HCT116 (cell line): ENCODE measurements at regions not wholly inside any gene's neighbourhood (a gene's known extent, or its start where the extent isn't known, plus 50 kb on each side); places are given as distances from the start of the nearest gene placed in this dataset.

Experiments used
- ATAC-seq: fragments of 200-7000 bp; cut with Tn5 transposase; 2 replicates; pipeline ENCODE4 v1.9.1; 2020; ENCODE audit warnings: mild to moderate bottlenecking, moderate library complexity
- BruUV-seq: library from RNA; stranded (reverse); fragments of 400-500 nt; replicated peaks from 2 replicates; lab custom pipeline; 2021; lab: Mats Ljungman, UMichigan
- CTCF ChIA-PET: fragments of 300-600 bp; sonication (Branson Sonifier 250); formaldehyde crosslinking; loops from one replicate; lab custom pipeline; 2021; ENCODE audit warnings: antibody characterized with exemption; lab: Charles Lee
- POLR2A ChIA-PET: fragments of 300-600, 350-600 bp; sonication (Branson Sonifier 250); formaldehyde crosslinking; loops from one replicate; lab custom pipeline; 2021; ENCODE audit warnings: antibody characterized with exemption; lab: Charles Lee
- RAD21 ChIA-PET, 2 experiments: fragments of 300-600 bp; sonication (Branson Sonifier 250); formaldehyde crosslinking; loops; one replicate each; lab custom pipeline; 2023; ENCODE audit warnings: low total read pairs in 2 of 2; ENCODE audit not compliant: uncharacterized antibody in 2 of 2, unreplicated experiment in 2 of 2, low non-redundant PET in 1 of 2; lab: Charles Lee
- DNase-seq: peaks from one replicate; pipeline ENCODE4 v3.0.0-alpha.2; 2010; ENCODE audit warnings: low read depth, low spot score
- H2AFZ ChIP-seq: fragments of 200-600 bp; shearing (Covaris generic), sonication (generic); 2 replicates; pipeline ENCODE4 v1.6.1; 2017; ENCODE audit warnings: low read depth, mixed run types, mixed read lengths, antibody characterized with exemption, low read length; ENCODE audit not compliant: poor library complexity, severe bottlenecking
- H3K27ac ChIP-seq: 2 replicates; pipeline ENCODE4 v1.5.1; 2012; ENCODE audit warnings: low read depth, low read length
- H3K27me3 ChIP-seq: fragments of 200-600 bp; sonication (generic); 2 replicates; pipeline ENCODE4 v1.6.1; 2016; ENCODE audit warnings: mixed run types, low read length, mixed read lengths; ENCODE audit not compliant: insufficient read depth
- H3K36me3 ChIP-seq, 2 experiments: fragments of 200-500 bp in 1 of 2; fragments of 200-600 bp in 1 of 2; sonication (Bioruptor generic) in 1 of 2; sonication (generic) in 1 of 2; 2 replicates each; pipeline versions ENCODE4 v1.5.1 to v1.6.1; 2014 to 2016; ENCODE audit warnings: low read length in 2 of 2, inconsistent platforms in 1 of 2, mixed read lengths in 1 of 2, mixed run types in 1 of 2; ENCODE audit not compliant: insufficient read depth in 2 of 2, control insufficient read depth in 1 of 2
- H3K4me1 ChIP-seq, 2 experiments: fragments of 200-600 bp in 1 of 2; sonication (generic) in 1 of 2; 2 replicates each; pipeline versions ENCODE4 v1.5.1 to v1.6.1; 2012 to 2017; ENCODE audit warnings: low read length in 2 of 2, inconsistent platforms in 1 of 2, mild to moderate bottlenecking in 1 of 2, mixed read lengths in 1 of 2, mixed run types in 1 of 2, moderate library complexity in 1 of 2; ENCODE audit not compliant: insufficient read depth in 2 of 2, control insufficient read depth in 1 of 2
- H3K4me2 ChIP-seq: fragments of 200-600 bp; sonication (generic); 2 replicates; pipeline ENCODE4 v1.6.1; 2017; ENCODE audit warnings: mixed run types, low read length, mixed read lengths
- H3K4me3 ChIP-seq, 2 experiments: fragments of 200-600 bp in 1 of 2; sonication (generic) in 1 of 2; replicated peaks in 1 of 2; 2 replicates each; pipeline ENCODE4 v1.5.1; 2011 to 2016; ENCODE audit warnings: low read length in 2 of 2, control low read depth in 1 of 2, low read depth in 1 of 2, mild to moderate bottlenecking in 1 of 2, mixed read lengths in 1 of 2, mixed run types in 1 of 2
- H3K79me2 ChIP-seq: fragments of 200-600 bp; sonication (generic); 2 replicates; pipeline ENCODE4 v1.6.1; 2017; ENCODE audit warnings: mild to moderate bottlenecking, mixed run types, low read length, moderate library complexity, mixed read lengths; ENCODE audit not compliant: insufficient read depth
- H3K9ac ChIP-seq: fragments of 200-600 bp; sonication (generic); 2 replicates; pipeline ENCODE4 v1.6.1; 2016; ENCODE audit warnings: low read length, mixed read lengths
- H3K9me2 ChIP-seq: fragments of 200-600 bp; sonication (generic), shearing (Covaris generic); 2 replicates; pipeline ENCODE4 v1.6.1; 2017; ENCODE audit warnings: mixed run types, mild to moderate bottlenecking, moderate library complexity; ENCODE audit not compliant: insufficient read depth
- H3K9me3 ChIP-seq, 2 experiments: fragments of 200-500 bp in 1 of 2; fragments of 200-600 bp in 1 of 2; sonication (Bioruptor generic) in 1 of 2; sonication (generic) in 1 of 2; 2 replicates each; pipeline ENCODE4 v1.6.1; 2014 to 2017; ENCODE audit warnings: low read length in 2 of 2, mixed read lengths in 2 of 2, inconsistent platforms in 1 of 2, low read depth in 1 of 2, mild to moderate bottlenecking in 1 of 2, mixed run types in 1 of 2, moderate library complexity in 1 of 2; ENCODE audit not compliant: control insufficient read depth in 1 of 2, insufficient read depth in 1 of 2
- H4K20me1 ChIP-seq: fragments of 200-600 bp; sonication (generic), shearing (Covaris generic); 2 replicates; pipeline ENCODE4 v1.6.1; 2017; ENCODE audit warnings: mixed run types, mild to moderate bottlenecking, moderate library complexity; ENCODE audit not compliant: insufficient read depth
- CBX3 ChIP-seq: IDR thresholded peaks from 2 replicates; pipeline ENCODE4 v1.6.1; 2012; ENCODE audit warnings: low read depth
- CEBPB ChIP-seq: IDR thresholded peaks from 2 replicates; pipeline ENCODE4 v1.6.1; 2012; ENCODE audit warnings: low read depth
- EGR1 ChIP-seq: IDR thresholded peaks from 2 replicates; pipeline ENCODE4 v1.6.1; 2012; ENCODE audit warnings: low read depth
- ELF1 ChIP-seq: IDR thresholded peaks from 2 replicates; pipeline ENCODE4 v1.6.1; 2012; ENCODE audit warnings: low read depth, borderline replicate concordance
- EZH2 ChIP-seq: fragments of 200-600 bp; sonication (generic); IDR thresholded peaks from 2 replicates; pipeline ENCODE4 v1.6.1; 2017; ENCODE audit warnings: antibody characterized with exemption, mixed run types
- EZH2phosphoT487 ChIP-seq: fragments of 200-600 bp; IDR thresholded peaks from 2 replicates; pipeline ENCODE4 v1.6.1; 2018; ENCODE audit warnings: antibody characterized with exemption, borderline replicate concordance
- FOSL1 ChIP-seq: IDR thresholded peaks from 2 replicates; pipeline ENCODE4 v1.6.1; 2012; ENCODE audit warnings: low read depth
- JUND ChIP-seq: IDR thresholded peaks from 2 replicates; pipeline ENCODE4 v1.6.1; 2012
- POLR2A ChIP-seq: IDR thresholded peaks from 2 replicates; pipeline ENCODE4 v1.7.0; 2011; ENCODE audit warnings: borderline replicate concordance; ENCODE audit not compliant: insufficient read depth, insufficient read length; ENCODE audit errors: extremely low read depth
- POLR2AphosphoS5 ChIP-seq: IDR thresholded peaks from 2 replicates; pipeline ENCODE4 v1.6.1; 2011; ENCODE audit warnings: mild to moderate bottlenecking, low read depth, low read length, moderate library complexity
- RAD21 ChIP-seq: IDR thresholded peaks from 2 replicates; pipeline ENCODE4 v1.6.1; 2012; ENCODE audit warnings: low read depth, mild to moderate bottlenecking
- SP1 ChIP-seq: IDR thresholded peaks from 2 replicates; pipeline ENCODE4 v1.6.1; 2012; ENCODE audit warnings: low read depth
- SRF ChIP-seq: IDR thresholded peaks from 2 replicates; pipeline ENCODE4 v1.6.1; 2012; ENCODE audit warnings: low read depth
- TCF7L2 ChIP-seq: IDR thresholded peaks from 2 replicates; pipeline ENCODE4 v1.7.0; 2011; ENCODE audit warnings: borderline replicate concordance, inconsistent platforms; ENCODE audit not compliant: insufficient read depth, insufficient read length; ENCODE audit errors: extremely low read depth
- YY1 ChIP-seq: IDR thresholded peaks from 2 replicates; pipeline ENCODE4 v1.6.1; 2011; ENCODE audit warnings: low read length, low read depth, moderate library complexity, mild to moderate bottlenecking; ENCODE audit not compliant: insufficient replicate concordance; ENCODE audit errors: extremely low read depth
- ZFX ChIP-seq: fragments of 450-650 bp; IDR thresholded peaks from 2 replicates; pipeline ENCODE4 v1.6.1; 2017
- intact Hi-C: fragments of 100-400 bp; cut with micrococcal nuclease; formaldehyde crosslinking; loops from 2 replicates; pipeline ENCODE4 v1.10.0; 2022
- TF ChIP-seq, protein P1 (sequence below): IDR thresholded peaks from 2 replicates; pipeline ENCODE4 v1.6.1; 2011; ENCODE audit warnings: mild to moderate bottlenecking, low read length, moderate library complexity; ENCODE audit not compliant: insufficient replicate concordance; ENCODE audit errors: extremely low read depth
- TF ChIP-seq, protein P2 (sequence below): IDR thresholded peaks from 2 replicates; pipeline ENCODE4 v1.6.1; 2012; ENCODE audit warnings: low read depth
- TF ChIP-seq, protein P3 (sequence below), 3 experiments: fragments of 200-600 bp in 1 of 3; sonication (generic) in 1 of 3; IDR thresholded peaks in 2 of 3; conservative IDR thresholded peaks in 1 of 3; 2 replicates each; pipeline ENCODE4 v1.5.1; 2012 to 2017; ENCODE audit warnings: low read depth in 2 of 3, low read length in 2 of 3, antibody characterized with exemption in 1 of 3, borderline replicate concordance in 1 of 3, control low read depth in 1 of 3, mild to moderate bottlenecking in 1 of 3, mixed read lengths in 1 of 3, mixed run types in 1 of 3, moderate library complexity in 1 of 3; ENCODE audit not compliant: insufficient read depth in 1 of 3
- TF ChIP-seq, protein P4 (sequence below): IDR thresholded peaks from 2 replicates; pipeline ENCODE4 v1.6.1; 2012

DNA sequence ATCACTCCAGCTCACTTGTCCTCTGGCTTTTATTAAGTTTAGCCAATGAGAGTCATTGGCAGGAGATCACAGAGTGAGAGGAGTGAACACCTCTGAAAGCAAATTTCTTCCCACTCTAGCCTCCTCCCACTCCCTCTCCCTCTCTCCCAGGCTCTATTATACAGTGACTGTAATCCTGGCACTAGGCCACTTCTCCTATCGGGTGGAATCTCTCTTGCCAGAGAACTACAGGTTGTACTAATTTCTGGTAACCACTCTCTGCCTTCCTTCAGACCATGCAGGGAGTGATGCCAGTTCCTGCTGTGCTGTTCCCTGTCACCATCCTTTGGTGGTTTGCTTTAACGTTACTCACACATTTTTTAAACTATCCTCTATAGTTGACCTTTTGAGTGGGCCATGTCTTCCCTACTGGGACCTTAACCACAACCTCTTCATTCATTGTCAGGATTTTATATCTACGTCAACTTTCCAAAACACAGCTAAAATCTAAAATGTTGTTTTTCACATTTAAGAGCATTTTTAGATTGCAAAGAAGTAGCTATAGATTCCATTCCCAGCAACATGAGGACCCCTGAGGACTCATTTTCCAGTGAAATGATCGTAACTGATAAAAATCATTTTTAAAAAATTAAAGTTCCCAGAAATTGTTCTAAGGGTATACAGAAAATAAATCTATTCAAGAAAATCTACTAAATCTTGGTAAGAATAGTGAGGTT, 217.1 kb downstream of the MREG start:
- ChIA-PET RAD21 (no interaction called here), POLR2A (no interaction called here), CTCF (interaction anchor here (1.1 kb wide), 1 partner anchor 31 kb away, joined by 3 read pairs; no protein-coding TSS in a partner anchor)
- H3K4me2 ChIP-seq: no peak overlapping the region
- no peak for DNase-seq
- peaks cover 0 to 12% of the 10 kb centered on the region in 2 experiments; a peak in 2 of 4 replicates for H3K4me1 ChIP-seq
- TF ChIP-seq TCF7L2 (no peak), SP1 (no peak), EZH2phosphoT487 (no peak), EZH2 (no peak), SRF (no peak), ELF1 (no peak), JUND (no peak), RAD21 (no peak), YY1 (no peak), FOSL1 (no peak), POLR2A (no peak), CEBPB (no peak), CBX3 (no peak), ZFX (no peak), EGR1 (no peak), POLR2AphosphoS5 (no peak)
- TF ChIP-seq, protein P1, sequence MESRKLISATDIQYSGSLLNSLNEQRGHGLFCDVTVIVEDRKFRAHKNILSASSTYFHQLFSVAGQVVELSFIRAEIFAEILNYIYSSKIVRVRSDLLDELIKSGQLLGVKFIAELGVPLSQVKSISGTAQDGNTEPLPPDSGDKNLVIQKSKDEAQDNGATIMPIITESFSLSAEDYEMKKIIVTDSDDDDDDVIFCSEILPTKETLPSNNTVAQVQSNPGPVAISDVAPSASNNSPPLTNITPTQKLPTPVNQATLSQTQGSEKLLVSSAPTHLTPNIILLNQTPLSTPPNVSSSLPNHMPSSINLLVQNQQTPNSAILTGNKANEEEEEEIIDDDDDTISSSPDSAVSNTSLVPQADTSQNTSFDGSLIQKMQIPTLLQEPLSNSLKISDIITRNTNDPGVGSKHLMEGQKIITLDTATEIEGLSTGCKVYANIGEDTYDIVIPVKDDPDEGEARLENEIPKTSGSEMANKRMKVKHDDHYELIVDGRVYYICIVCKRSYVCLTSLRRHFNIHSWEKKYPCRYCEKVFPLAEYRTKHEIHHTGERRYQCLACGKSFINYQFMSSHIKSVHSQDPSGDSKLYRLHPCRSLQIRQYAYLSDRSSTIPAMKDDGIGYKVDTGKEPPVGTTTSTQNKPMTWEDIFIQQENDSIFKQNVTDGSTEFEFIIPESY: no peak
- TF ChIP-seq, protein P2, sequence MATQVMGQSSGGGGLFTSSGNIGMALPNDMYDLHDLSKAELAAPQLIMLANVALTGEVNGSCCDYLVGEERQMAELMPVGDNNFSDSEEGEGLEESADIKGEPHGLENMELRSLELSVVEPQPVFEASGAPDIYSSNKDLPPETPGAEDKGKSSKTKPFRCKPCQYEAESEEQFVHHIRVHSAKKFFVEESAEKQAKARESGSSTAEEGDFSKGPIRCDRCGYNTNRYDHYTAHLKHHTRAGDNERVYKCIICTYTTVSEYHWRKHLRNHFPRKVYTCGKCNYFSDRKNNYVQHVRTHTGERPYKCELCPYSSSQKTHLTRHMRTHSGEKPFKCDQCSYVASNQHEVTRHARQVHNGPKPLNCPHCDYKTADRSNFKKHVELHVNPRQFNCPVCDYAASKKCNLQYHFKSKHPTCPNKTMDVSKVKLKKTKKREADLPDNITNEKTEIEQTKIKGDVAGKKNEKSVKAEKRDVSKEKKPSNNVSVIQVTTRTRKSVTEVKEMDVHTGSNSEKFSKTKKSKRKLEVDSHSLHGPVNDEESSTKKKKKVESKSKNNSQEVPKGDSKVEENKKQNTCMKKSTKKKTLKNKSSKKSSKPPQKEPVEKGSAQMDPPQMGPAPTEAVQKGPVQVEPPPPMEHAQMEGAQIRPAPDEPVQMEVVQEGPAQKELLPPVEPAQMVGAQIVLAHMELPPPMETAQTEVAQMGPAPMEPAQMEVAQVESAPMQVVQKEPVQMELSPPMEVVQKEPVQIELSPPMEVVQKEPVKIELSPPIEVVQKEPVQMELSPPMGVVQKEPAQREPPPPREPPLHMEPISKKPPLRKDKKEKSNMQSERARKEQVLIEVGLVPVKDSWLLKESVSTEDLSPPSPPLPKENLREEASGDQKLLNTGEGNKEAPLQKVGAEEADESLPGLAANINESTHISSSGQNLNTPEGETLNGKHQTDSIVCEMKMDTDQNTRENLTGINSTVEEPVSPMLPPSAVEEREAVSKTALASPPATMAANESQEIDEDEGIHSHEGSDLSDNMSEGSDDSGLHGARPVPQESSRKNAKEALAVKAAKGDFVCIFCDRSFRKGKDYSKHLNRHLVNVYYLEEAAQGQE: no peak
- TF ChIP-seq, protein P3, sequence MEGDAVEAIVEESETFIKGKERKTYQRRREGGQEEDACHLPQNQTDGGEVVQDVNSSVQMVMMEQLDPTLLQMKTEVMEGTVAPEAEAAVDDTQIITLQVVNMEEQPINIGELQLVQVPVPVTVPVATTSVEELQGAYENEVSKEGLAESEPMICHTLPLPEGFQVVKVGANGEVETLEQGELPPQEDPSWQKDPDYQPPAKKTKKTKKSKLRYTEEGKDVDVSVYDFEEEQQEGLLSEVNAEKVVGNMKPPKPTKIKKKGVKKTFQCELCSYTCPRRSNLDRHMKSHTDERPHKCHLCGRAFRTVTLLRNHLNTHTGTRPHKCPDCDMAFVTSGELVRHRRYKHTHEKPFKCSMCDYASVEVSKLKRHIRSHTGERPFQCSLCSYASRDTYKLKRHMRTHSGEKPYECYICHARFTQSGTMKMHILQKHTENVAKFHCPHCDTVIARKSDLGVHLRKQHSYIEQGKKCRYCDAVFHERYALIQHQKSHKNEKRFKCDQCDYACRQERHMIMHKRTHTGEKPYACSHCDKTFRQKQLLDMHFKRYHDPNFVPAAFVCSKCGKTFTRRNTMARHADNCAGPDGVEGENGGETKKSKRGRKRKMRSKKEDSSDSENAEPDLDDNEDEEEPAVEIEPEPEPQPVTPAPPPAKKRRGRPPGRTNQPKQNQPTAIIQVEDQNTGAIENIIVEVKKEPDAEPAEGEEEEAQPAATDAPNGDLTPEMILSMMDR (IDR thresholded peaks at IDR 0.05 in 2 of 3, conservative IDR thresholded peaks at IDR 0.05 in 1 of 3; ENCODE audit: borderline replicate concordance in 1 of 3, insufficient read depth in 1 of 3, low read depth in 2 of 3, low read length in 2 of 3): no peak
- TF ChIP-seq, protein P4, sequence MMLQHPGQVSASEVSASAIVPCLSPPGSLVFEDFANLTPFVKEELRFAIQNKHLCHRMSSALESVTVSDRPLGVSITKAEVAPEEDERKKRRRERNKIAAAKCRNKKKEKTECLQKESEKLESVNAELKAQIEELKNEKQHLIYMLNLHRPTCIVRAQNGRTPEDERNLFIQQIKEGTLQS: no peak
- H3K9me3 ChIP-seq: no peaks in the 10 kb centered on the region
- H3K9ac ChIP-seq: no peak overlapping the region
- intact Hi-C loops: no loop called here
- no peaks in the 10 kb centered on the region for H3K27me3 ChIP-seq
- no peaks in the 10 kb centered on the region for H3K9me2 ChIP-seq
- no peak overlapping the region for H2AFZ ChIP-seq
- ATAC-seq: no peak
- H3K79me2 ChIP-seq: no peaks in the 10 kb centered on the region
- no peaks in the 10 kb centered on the region for H3K36me3 ChIP-seq
- no peaks in the 10 kb centered on the region for H4K20me1 ChIP-seq
- H3K27ac ChIP-seq: no peak overlapping the region
- no peak overlapping the region for H3K4me3 ChIP-seq
- no TSS peak for BruUV-seq
